ENCODE measurements at regions not wholly inside any gene's neighbourhood (a gene's known extent, or its start where the extent isn't known, plus 50 kb on each side); places are given as distances from the start of the nearest gene placed in this dataset.
"Not testable (repeated sequence)": the region's sequence is repeated elsewhere in the genome, so short reads cannot be mapped to it uniquely, and the experiment has no call there.

- DNase-seq, result not testable (repeated sequence)
Measured at GRCh38 chr1:145553795-145554194, 54.0 kb upstream of the GPR89A start.

- DNase-seq, result no peak
Measured at GRCh38 chr1:145545055-145545454, 62.7 kb upstream of the GPR89A start.

- DNase-seq, result not testable (repeated sequence)
Measured at GRCh38 chr1:145541685-145542084, 66.1 kb upstream of the GPR89A start.

DNA sequence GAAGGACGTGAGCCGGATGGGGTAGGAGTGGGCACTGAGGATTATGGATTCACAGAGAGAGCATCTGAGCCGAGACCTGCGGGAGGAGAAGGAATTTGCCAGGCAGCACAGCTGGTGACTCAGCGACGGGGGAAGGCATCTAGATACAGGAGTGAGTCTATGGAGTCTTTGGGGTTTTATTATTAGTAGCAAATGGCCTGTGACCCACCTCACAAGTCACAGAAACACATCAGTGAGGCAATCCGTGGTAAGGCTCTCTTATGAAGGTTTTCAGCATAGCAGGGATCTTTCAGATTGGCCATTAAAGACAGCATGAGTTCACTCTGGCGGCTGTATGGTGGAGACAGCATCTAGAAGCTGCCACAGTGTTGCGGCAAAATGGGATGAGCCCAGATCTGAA lies 66.5 kb upstream of the GPR89A start:
- not testable (repeated sequence) for DNase-seq

DNA sequence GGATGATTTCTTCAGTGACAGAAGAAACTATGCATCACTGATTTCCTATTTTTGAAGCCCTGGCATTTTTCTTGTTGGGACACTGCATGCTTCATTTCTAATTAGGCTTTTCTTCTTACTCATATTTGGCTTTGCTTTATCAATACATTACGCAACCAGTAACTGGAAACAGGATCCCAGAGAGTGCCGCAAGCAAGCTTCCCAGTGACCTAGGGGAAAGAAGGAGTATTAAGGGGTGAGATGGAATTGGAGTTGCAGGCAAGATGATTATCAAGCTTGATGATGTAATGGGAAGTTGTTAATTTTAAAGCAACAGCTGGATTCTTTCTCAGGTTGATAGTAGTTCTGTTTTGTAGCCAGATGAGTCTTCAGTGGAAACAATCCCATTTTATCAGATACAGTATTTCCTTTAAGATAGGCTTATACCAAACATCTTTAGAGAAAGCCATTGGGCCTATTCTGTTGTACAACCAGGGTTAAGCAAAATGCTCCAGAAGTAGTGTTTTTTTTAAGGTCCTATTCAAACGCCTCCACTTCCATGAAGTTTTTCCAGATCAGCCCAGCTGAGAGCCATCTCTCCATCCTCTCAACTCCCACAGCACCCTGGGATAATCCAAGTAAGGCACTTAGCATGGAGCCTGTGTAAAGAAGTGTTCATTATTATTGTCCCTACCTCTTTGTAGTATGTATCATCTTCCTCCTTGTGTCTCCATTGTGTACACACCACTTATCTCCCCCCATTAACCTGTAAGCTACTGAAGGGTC lies 69.5 kb upstream of the GPR89A start:
- not testable (repeated sequence) for DNase-seq

DNA sequence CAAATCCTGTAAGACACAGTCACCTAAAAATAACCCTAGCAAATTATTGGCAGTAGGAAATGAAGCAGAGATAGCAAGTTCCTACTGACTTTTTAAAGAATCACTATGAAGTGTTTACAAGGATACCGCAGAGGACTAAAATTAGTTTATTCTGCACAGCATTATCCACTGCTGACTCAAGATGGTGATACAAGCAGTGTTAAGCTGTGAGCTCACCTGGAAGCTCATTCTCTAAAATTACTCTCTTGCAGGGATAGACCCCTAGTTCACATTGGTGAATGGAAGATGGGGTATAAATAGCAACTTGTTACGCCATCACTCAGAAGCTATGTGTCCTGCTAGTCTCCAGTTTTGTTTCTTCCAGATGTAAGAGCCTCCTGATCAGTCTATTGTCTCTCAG lies 70.8 kb upstream of the GPR89A start:
- DNase-seq, result not testable (repeated sequence)

DNA sequence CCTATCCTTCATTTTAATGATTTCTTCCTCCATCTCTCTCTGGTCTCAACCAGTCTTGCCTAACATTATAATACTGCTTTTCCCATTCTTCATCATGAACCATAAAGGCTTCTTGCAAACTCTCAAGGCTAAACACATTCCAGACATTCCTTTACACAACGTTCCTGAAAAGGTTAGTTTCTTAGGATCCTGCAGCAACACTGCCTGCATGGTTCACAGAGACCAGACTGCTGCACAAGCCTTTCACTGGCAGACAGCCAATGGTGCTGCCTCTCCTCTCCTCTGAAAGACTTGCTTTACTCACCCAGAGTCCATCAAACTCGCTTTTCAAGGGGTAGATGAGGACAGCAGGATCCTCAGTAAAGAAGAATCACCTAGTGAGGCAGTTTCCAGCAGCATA lies 72.3 kb upstream of the GPR89A start:
- not testable (repeated sequence) for DNase-seq

DNA sequence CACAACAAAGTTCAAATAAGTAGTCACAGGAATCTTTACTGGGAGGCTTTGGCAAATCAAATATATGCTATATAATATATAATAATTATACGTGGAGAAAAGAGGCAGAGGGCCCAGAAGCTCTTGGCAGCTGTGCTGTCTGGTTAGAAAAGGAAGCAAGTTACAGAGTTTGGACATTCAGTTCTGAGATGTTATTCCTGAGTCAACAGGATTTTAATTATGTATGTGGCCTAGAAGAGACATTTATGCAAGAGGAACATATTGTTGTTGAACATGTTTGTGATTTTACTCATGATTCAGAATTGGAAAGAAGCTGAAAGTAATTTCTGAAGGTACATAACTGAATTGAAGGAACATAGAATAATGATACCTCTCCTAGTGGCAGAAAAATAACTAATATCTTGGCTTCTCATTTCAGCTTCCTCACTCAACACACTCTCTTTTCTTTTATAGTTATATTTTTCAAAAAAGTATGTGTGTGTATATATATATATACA lies 79.7 kb upstream of the GPR89A start:
- DNase-seq, result not testable (repeated sequence)

DNA sequence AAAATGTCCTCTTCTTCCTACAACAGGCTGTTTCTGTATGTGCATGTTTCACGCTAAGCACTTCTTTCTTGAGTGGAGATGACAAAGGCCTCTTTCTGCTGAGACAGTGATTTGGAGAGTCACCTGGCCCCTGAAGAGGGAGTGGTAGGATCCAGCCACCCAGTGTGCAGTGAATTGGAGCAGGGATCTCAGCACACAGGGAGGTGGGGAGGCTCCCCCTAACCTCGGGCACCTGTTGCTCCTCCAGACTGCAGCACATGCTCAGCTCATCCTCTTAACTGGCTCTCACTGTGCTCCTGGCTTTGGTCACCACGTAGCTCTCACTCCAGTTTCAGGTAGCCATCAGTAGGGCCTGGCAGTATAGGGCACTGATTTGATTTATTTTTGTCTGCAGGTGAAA lies 87.6 kb upstream of the GPR89A start:
- DNase-seq, result not testable (repeated sequence)

- DNase-seq, result not testable (repeated sequence)
Measured at GRCh38 chr1:145519302-145519701, 88.5 kb upstream of the GPR89A start.

DNA sequence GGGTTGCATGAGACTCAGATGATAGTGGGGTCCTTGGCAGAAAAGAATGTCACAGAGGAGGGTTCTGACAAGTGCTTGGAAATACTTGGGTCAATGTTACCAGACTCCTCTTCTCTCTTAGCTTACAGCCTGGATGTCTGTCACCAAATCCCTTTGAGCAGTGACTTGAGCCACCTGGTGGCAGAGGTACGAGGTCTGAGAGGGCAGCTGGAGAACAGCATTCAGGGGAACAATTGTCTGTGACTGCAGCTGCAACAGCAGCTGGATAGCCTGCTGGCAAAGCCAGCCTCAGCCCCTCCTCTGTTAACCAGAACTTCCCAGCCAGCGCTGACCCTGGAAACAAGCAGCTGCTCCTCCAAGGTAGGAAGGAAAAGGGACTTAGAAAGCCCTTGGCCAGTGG lies 87.6 kb upstream of the NBPF20 start:
- DNase-seq, result peak; percentile 76

DNA sequence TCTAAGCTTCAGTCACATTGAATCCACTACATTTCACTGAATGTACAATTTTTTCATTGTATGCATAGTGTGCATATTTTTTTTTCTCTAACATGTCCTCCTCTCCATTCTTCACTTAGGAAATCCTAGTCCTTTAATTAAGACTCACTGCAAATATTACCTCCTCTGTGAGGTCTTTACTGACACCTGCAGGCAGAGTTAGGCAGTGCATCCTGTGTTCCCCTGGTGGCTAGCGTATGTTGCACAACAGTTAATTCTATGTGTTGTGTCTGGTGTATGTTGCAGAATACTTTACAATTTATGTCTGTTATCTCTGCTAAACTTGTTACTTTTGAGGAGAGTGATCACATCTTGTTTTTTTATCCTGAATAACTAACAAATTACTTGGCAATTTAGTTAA lies 82.7 kb upstream of the NBPF20 start:
- not testable (repeated sequence) for DNase-seq

GRCh38 chr1:145505663-145506647 lies 80.6 kb upstream of the NBPF20 start:
- not testable (repeated sequence) for DNase-seq

GRCh38 chr1:145504834-145505413 lies 79.5 kb upstream of the NBPF20 start:
- DNase-seq, result not testable (repeated sequence)

GRCh38 chr1:145504310-145504709 lies 78.9 kb upstream of the NBPF20 start:
- not testable (repeated sequence) for DNase-seq

DNA sequence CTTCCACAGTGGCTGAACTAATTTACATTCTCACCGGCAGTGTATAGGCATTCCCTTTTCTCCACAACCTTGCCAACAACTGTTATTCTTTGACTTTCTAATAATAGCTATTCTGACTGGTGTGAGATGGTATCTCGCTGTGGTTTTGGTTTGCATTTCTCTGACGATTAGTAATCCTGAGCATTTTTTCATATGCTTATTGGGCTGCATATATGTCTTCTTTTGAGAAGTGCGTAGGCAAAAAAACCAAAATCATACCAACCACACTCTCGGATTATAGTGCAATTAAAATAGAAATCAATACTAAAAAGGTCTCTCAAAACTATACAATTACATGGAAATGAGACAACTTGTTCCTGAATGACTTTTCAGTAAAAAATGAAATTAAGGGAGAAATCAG lies 74.8 kb upstream of the NBPF20 start:
- not testable (repeated sequence) for DNase-seq

GRCh38 chr1:145495077-145495871 lies 69.9 kb upstream of the NBPF20 start:
- not testable (repeated sequence) for DNase-seq

DNA sequence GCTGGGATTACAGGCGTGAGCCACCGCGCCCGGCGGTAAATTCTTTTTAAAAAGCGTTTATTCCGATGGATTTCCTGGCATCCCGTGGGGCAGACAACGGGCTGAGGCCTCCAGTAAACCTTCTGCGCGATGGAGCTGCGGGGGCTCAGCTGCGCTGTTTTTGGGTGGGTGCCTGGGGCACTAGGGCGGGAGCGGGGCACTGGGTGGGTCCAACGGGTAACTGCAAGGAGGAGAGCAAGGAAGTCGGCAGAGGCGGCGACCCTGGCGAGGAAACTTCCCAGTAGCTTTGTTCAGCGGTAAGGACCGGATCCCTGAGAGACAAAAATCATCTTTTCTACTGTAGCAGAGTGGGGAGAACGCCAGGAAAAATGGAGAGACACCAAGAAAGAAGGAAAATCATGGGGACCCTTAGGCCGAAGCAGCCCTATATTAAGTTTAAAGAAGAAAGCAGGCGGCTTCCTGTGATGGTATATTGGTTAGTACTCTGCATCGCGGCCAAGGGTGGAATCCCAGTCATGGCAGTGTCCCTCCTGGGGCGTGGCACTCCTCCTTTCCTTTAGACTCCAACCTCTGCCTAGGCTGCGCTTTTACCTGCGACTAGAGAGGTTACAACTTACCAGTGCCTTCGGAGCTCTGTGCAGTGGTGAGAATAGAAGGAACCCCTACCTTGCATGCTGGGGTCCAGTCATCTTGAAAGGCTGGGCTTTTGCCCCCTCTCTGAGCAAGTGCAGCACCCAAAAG lies 63.0 kb upstream of the NBPF20 start:
- DNase-seq, result not testable (repeated sequence)

GRCh38 chr1:145487156-145487555 lies 61.8 kb upstream of the NBPF20 start:
- not testable (repeated sequence) for DNase-seq

DNA sequence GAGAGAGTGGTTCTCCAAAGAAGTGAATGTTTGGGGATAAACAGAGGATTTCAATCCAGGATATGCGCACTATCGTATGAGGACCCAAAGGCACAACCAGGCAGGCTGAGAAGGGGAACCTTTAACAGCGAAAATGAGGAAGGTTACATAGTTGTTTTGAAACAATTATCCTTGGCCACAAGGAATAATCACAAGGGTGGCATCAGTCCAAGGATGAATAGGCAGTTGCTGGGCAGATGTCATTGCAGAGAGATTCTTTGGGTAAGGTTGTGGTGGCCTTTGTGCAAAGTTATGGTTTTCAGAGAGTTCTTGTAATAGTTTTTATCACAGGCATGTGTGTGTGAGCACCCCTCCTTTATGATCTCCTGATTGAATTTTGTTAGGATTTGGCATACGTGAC lies 58.9 kb upstream of the NBPF20 start:
- DNase-seq, result not testable (repeated sequence)

DNA sequence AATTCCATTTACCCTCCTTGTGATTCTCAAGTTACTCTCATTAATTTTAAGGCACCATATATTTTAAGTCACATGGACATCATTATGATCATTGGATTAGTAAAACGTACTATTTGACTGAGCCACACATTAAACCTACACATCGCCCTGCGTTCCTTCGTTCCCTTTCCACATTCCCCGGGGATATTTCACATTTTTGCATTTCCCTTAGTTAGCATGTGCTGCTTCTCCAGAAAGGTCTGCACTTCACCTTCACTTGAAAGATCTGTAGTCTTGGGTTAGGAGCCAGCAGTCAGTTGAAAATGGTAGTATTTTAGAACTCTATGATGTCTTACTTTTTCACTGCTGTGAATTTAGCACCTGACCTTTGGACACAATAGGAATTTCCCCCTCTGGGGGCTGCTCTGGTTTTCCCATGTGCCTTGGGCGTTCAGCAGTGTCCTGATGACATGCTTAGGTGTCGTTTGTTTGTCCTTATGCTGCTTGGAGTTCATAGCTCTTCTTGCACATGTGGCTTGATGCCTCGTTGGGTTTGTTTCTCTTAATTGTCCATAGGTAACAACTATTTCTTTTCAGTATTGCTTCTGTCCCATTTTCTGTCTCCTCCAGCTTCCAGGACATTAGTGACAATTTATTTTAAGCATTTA lies 56.9 kb upstream of the NBPF20 start:
- DNase-seq, result not testable (repeated sequence)

Data from SHP77 treated with DMSO at 0.1 percent for 48 hours (cell line).